Naive thymus-derived CD8-positive, alpha-beta T cell (primary cell): ENCODE measurements at regions not wholly inside any gene's neighbourhood (a gene's known extent, or its start where the extent isn't known, plus 50 kb on each side); places are given as distances from the start of the nearest gene placed in this dataset.

Experiments
- ATAC-seq, 2 donors: fragments of 150-1000 bp; cut with Tn5 transposase in 1 of 2; sonication (Bioruptor Pico), chemical (Tn5 transposase) in 1 of 2; 1 replicate in 1 of 2; 2 replicates in 1 of 2; pipeline ENCODE4 v1.10.0; 2021; ENCODE audit warnings: mild to moderate bottlenecking in 2 of 2, moderate library complexity in 2 of 2
- POLR2A ChIA-PET: fragments of 350-600 bp; sonication (Branson Sonifier 250); formaldehyde crosslinking; loops from one replicate; lab custom pipeline; 2021; ENCODE audit warnings: antibody characterized with exemption; lab: Charles Lee
- DNase-seq, 10 donors: peaks; one replicate each; pipeline versions ENCODE4 v3.0.0 to v3.0.0-alpha.2; 2020 to 2022
- H3K27ac Mint-ChIP-seq, 10 donors: one replicate each; pipeline ENCODE4 v1.8.0; 2020 to 2022; ENCODE audit warnings: mild to moderate bottlenecking in 10 of 10, mixed read lengths in 10 of 10, moderate library complexity in 4 of 10, inconsistent platforms in 1 of 10
- H3K27me3 Mint-ChIP-seq, 5 donors: one replicate each; pipeline ENCODE4 v1.8.0; 2021 to 2022; ENCODE audit warnings: mixed read lengths in 5 of 5
- H3K36me3 Mint-ChIP-seq, 3 donors: one replicate each; pipeline ENCODE4 v1.8.0; 2020 to 2022; ENCODE audit warnings: mixed read lengths in 3 of 3, mild to moderate bottlenecking in 2 of 3, inconsistent platforms in 1 of 3
- H3K4me1 Mint-ChIP-seq, 4 donors: one replicate each; pipeline ENCODE4 v1.8.0; 2021 to 2022; ENCODE audit warnings: mixed read lengths in 4 of 4
- H3K4me3 Mint-ChIP-seq, 10 donors: one replicate each; pipeline ENCODE4 v1.8.0; 2020 to 2022; ENCODE audit warnings: mild to moderate bottlenecking in 10 of 10, mixed read lengths in 10 of 10, moderate library complexity in 6 of 10, inconsistent platforms in 1 of 10
- H3K9me3 Mint-ChIP-seq, 9 donors: one replicate each; pipeline ENCODE4 v1.8.0; 2020 to 2022; ENCODE audit warnings: mixed read lengths in 9 of 9, mild to moderate bottlenecking in 3 of 9, inconsistent platforms in 1 of 9, moderate library complexity in 1 of 9

- no peak for ATAC-seq
- Mint-ChIP-seq H3K36me3 (peaks cover 0 to 5% (median 0%) of the 10 kb centered on the region in 3 donors), H3K4me1 (peaks cover 49 to 86% (median 85%) of the 10 kb centered on the region in 4 donors), H3K9me3 (peaks cover 0 to 18% (median 2%) of the 10 kb centered on the region in 9 donors), H3K27me3 (no peaks in the 10 kb centered on the region), H3K4me3 (peak overlapping the region in 5 of 10 donors; percentile 0 to 71 (median 45)), H3K27ac (peak overlapping the region in 9 of 10 donors; percentile 63 to 99 (median 85))
- DNase-seq = no peak
- POLR2A ChIA-PET = interaction anchor here (0.6 to 2.0 kb wide), 3 partner anchors 86 to 135 kb away, joined by 3 to 10 read pairs (median 9); no protein-coding TSS in a partner anchor
Observed at GRCh38 chr6:157757430-157758403, 65.3 kb upstream of the SNX9 start.

GRCh38 chr6:157758516-157759023 lies 64.5 kb upstream of the SNX9 start:
- DNase-seq = no peak
- POLR2A ChIA-PET = interaction anchor here (0.6 to 1.1 kb wide), 3 partner anchors 23 to 85 kb away, joined by 3 to 4 read pairs (median 3); no protein-coding TSS in a partner anchor

GRCh38 chr6:157759028-157759427 lies 64.0 kb upstream of the SNX9 start:
- H3K9me3 Mint-ChIP-seq = peaks cover 0 to 6% (median 0%) of the 10 kb centered on the region in 9 donors
- H3K27ac Mint-ChIP-seq = peak overlapping the region in 9 of 10 donors; percentile 44 to 99 (median 85)
- POLR2A ChIA-PET = interaction anchor here (0.9 to 1.9 kb wide), 3 partner anchors 22 to 66 kb away, joined by 3 to 4 read pairs (median 4); no protein-coding TSS in a partner anchor
- no peak for DNase-seq
- no peaks in the 10 kb centered on the region for H3K27me3 Mint-ChIP-seq
- H3K4me3 Mint-ChIP-seq = peak overlapping the region in 2 of 10 donors; percentile 0 to 48
- ATAC-seq = no peak
- H3K4me1 Mint-ChIP-seq = peaks cover 59 to 96% (median 92%) of the 10 kb centered on the region in 4 donors
- H3K36me3 Mint-ChIP-seq = peaks cover 0 to 5% (median 0%) of the 10 kb centered on the region in 3 donors

More at GRCh38 chr6:157758516-157759023, 64.5 kb upstream of the SNX9 start:
- H3K36me3 Mint-ChIP-seq = peaks cover 0 to 5% (median 0%) of the 10 kb centered on the region in 3 donors
- no peak for ATAC-seq
- peak overlapping the region; percentile 33 to 99 (median 84) for H3K27ac Mint-ChIP-seq
- peak overlapping the region in 6 of 10 donors; percentile 0 to 71 (median 44) for H3K4me3 Mint-ChIP-seq
- H3K9me3 Mint-ChIP-seq = peaks cover 0 to 10% (median 0%) of the 10 kb centered on the region in 9 donors
- H3K27me3 Mint-ChIP-seq = no peaks in the 10 kb centered on the region
- H3K4me1 Mint-ChIP-seq = peaks cover 54 to 95% (median 92%) of the 10 kb centered on the region in 4 donors

- DNase-seq (no peak), ATAC-seq (no peak)
- POLR2A ChIA-PET = interaction anchor here (0.5 to 1.9 kb wide), 4 partner anchors 44 to 266 kb away, joined by 3 to 6 read pairs (median 4); no protein-coding TSS in a partner anchor
- no peaks in the 10 kb centered on the region for H3K9me3 Mint-ChIP-seq
- no peaks in the 10 kb centered on the region for H3K36me3 Mint-ChIP-seq
- H3K27me3 Mint-ChIP-seq = no peaks in the 10 kb centered on the region
- H3K4me3 Mint-ChIP-seq = peak overlapping the region in 3 of 10 donors; percentile 64 to 85 (median 77)
- peak overlapping the region; percentile 85 to 98 (median 96) for H3K27ac Mint-ChIP-seq
- H3K4me1 Mint-ChIP-seq = peaks cover 60 to 96% (median 91%) of the 10 kb centered on the region in 4 donors
Observed at GRCh38 chr6:157760137-157760536, 62.9 kb upstream of the SNX9 start.

- ATAC-seq = no peak
- H3K4me1 Mint-ChIP-seq = peaks cover 54 to 93% (median 87%) of the 10 kb centered on the region in 4 donors
Observed at GRCh38 chr6:157760589-157761330, 62.3 kb upstream of the SNX9 start.

GRCh38 chr6:157761331-157761921 lies 61.6 kb upstream of the SNX9 start:
- no peaks in the 10 kb centered on the region for H3K36me3 Mint-ChIP-seq
- H3K9me3 Mint-ChIP-seq = no peaks in the 10 kb centered on the region
- H3K4me3 Mint-ChIP-seq = peak overlapping the region in 9 of 10 donors; percentile 54 to 85 (median 64)
- peak; percentile 56 to 66 for ATAC-seq
- DNase-seq = peak in 9 of 10 donors; percentile 27 to 81 (median 55)
- peak overlapping the region; percentile 85 to 98 (median 96) for H3K27ac Mint-ChIP-seq
- POLR2A ChIA-PET = interaction anchor here (0.6 to 0.9 kb wide), 4 partner anchors 52 to 190 kb away, joined by 3 to 4 read pairs (median 3); no protein-coding TSS in a partner anchor
- peaks cover 53 to 93% (median 85%) of the 10 kb centered on the region in 4 donors for H3K4me1 Mint-ChIP-seq
- no peaks in the 10 kb centered on the region for H3K27me3 Mint-ChIP-seq

More at GRCh38 chr6:157760589-157761330, 62.3 kb upstream of the SNX9 start:
- no peak for DNase-seq
- H3K36me3 Mint-ChIP-seq = no peaks in the 10 kb centered on the region
- peak overlapping the region in 9 of 10 donors; percentile 54 to 85 (median 64) for H3K4me3 Mint-ChIP-seq
- no peaks in the 10 kb centered on the region for H3K9me3 Mint-ChIP-seq
- POLR2A ChIA-PET = interaction anchor here (0.5 to 1.9 kb wide), 6 partner anchors 45 to 266 kb away, joined by 3 to 6 read pairs (median 4); no protein-coding TSS in a partner anchor
- H3K27ac Mint-ChIP-seq = peak overlapping the region; percentile 85 to 98 (median 96)
- no peaks in the 10 kb centered on the region for H3K27me3 Mint-ChIP-seq

- ATAC-seq (no peak), DNase-seq (no peak)
- POLR2A ChIA-PET = interaction anchor here (0.8 to 0.9 kb wide), 3 partner anchors 52 to 190 kb away, joined by 3 read pairs; no protein-coding TSS in a partner anchor
- Mint-ChIP-seq H3K27ac (peak overlapping the region; percentile 85 to 98 (median 96)), H3K4me1 (peaks cover 51 to 91% (median 81%) of the 10 kb centered on the region in 4 donors), H3K4me3 (peak overlapping the region in 9 of 10 donors; percentile 54 to 85 (median 64)), H3K27me3 (no peaks in the 10 kb centered on the region), H3K9me3 (no peaks in the 10 kb centered on the region), H3K36me3 (no peaks in the 10 kb centered on the region)
Observed at GRCh38 chr6:157761926-157762325, 61.1 kb upstream of the SNX9 start.

GRCh38 chr6:157762636-157763035 lies 60.4 kb upstream of the SNX9 start:
- H3K27me3 Mint-ChIP-seq = no peaks in the 10 kb centered on the region
- H3K4me3 Mint-ChIP-seq = peak overlapping the region in 9 of 10 donors; percentile 34 to 77 (median 63)
- DNase-seq (peak in 5 of 10 donors; percentile 36 to 55 (median 42)), ATAC-seq (no peak)
- H3K27ac Mint-ChIP-seq = peak overlapping the region; percentile 85 to 98 (median 96)
- no peaks in the 10 kb centered on the region for H3K36me3 Mint-ChIP-seq
- no peaks in the 10 kb centered on the region for H3K9me3 Mint-ChIP-seq
- POLR2A ChIA-PET = interaction anchor here (0.9 to 2.6 kb wide), 3 partner anchors 51 to 110 kb away, joined by 3 to 10 read pairs (median 3); no protein-coding TSS in a partner anchor
- H3K4me1 Mint-ChIP-seq = peaks cover 50 to 91% (median 80%) of the 10 kb centered on the region in 4 donors

GRCh38 chr6:157763129-157763903 lies 59.7 kb upstream of the SNX9 start:
- H3K4me1 Mint-ChIP-seq = peaks cover 49 to 91% (median 80%) of the 10 kb centered on the region in 4 donors
- no peaks in the 10 kb centered on the region for H3K9me3 Mint-ChIP-seq
- DNase-seq (peak in 4 of 10 donors; percentile 25 to 66 (median 42)), ATAC-seq (no peak)
- H3K4me3 Mint-ChIP-seq = peak overlapping the region in 9 of 10 donors; percentile 49 to 84 (median 77)
- H3K27me3 Mint-ChIP-seq = no peaks in the 10 kb centered on the region
- peak overlapping the region; percentile 91 to 98 (median 97) for H3K27ac Mint-ChIP-seq
- POLR2A ChIA-PET = interaction anchor here (1.0 to 2.6 kb wide), 9 partner anchors 7 to 142 kb away, joined by 3 to 10 read pairs (median 4); no protein-coding TSS in a partner anchor
- no peaks in the 10 kb centered on the region for H3K36me3 Mint-ChIP-seq

- Mint-ChIP-seq H3K27me3 (no peaks in the 10 kb centered on the region), H3K9me3 (no peaks in the 10 kb centered on the region), H3K27ac (peak overlapping the region; percentile 91 to 98 (median 97)), H3K4me1 (peaks cover 46 to 90% (median 79%) of the 10 kb centered on the region in 4 donors), H3K4me3 (peak overlapping the region; percentile 67 to 86 (median 78)), H3K36me3 (no peaks in the 10 kb centered on the region)
- ATAC-seq (peak; percentile 0 to 1), DNase-seq (no peak)
- POLR2A ChIA-PET = interaction anchor here (1.2 to 2.6 kb wide), 10 partner anchors 8 to 141 kb away, joined by 3 to 10 read pairs (median 4); no protein-coding TSS in a partner anchor
Observed at GRCh38 chr6:157763904-157764177, 59.2 kb upstream of the SNX9 start.
